GM10266 (cell line): ENCODE measurements at regions not wholly inside any gene's neighbourhood (a gene's known extent, or its start where the extent isn't known, plus 50 kb on each side); places are given as distances from the start of the nearest gene placed in this dataset.

Source experiments
- DNase-seq: peaks from one replicate; pipeline ENCODE4 v3.0.0; 2012; ENCODE audit errors: extremely low spot score
- TF ChIP-seq, protein P1 (sequence below): IDR thresholded peaks from 2 replicates; pipeline ENCODE4 v1.5.1; 2012; ENCODE audit warnings: mild to moderate bottlenecking, low read depth; ENCODE audit not compliant: control insufficient read depth, insufficient read depth; ENCODE audit errors: missing control alignments

DNA sequence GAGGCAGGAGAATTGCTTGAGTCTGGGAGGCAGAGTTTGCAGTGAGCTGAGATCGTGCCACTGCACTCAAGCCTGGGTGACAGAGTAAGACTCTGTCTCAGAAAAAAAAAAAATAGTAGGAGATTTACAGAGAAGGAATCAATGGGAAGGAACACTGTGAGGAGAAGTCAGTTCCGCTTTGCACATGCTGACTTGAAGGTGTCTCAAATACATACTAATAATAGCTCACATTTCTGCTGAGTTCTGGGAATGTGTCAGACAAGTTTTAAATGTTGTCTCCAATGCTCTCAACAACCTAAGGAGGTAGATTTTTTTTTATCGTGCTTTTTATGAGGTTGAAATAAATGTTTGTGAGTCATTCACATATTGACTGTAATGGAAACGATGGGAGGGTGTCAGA, 654.9 kb upstream of the CELF2 start:
- no peak for DNase-seq
- TF ChIP-seq, protein P1, sequence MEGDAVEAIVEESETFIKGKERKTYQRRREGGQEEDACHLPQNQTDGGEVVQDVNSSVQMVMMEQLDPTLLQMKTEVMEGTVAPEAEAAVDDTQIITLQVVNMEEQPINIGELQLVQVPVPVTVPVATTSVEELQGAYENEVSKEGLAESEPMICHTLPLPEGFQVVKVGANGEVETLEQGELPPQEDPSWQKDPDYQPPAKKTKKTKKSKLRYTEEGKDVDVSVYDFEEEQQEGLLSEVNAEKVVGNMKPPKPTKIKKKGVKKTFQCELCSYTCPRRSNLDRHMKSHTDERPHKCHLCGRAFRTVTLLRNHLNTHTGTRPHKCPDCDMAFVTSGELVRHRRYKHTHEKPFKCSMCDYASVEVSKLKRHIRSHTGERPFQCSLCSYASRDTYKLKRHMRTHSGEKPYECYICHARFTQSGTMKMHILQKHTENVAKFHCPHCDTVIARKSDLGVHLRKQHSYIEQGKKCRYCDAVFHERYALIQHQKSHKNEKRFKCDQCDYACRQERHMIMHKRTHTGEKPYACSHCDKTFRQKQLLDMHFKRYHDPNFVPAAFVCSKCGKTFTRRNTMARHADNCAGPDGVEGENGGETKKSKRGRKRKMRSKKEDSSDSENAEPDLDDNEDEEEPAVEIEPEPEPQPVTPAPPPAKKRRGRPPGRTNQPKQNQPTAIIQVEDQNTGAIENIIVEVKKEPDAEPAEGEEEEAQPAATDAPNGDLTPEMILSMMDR, result no peak

DNA sequence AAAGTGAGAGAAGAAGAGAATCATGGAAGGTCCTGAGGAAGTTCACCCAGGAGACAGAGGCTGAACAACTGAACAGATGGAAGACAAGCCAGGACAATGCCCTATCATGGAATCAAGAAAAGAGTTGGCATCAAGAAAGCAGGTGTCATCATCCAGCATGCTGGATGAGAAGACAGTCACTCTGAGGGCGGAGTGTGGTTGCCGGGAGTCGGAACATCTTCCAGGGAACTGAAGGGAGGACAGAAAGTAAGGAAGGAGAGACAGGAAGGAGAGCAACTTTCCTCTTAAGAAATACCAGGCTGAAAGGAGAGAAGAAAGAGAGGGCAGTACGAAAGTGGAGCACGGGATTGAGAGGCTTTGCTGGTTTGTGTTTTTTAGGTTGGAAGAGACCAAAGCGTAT, 654.5 kb upstream of the CELF2 start:
- no peak for DNase-seq
- TF ChIP-seq, protein P1, result no peak

DNA sequence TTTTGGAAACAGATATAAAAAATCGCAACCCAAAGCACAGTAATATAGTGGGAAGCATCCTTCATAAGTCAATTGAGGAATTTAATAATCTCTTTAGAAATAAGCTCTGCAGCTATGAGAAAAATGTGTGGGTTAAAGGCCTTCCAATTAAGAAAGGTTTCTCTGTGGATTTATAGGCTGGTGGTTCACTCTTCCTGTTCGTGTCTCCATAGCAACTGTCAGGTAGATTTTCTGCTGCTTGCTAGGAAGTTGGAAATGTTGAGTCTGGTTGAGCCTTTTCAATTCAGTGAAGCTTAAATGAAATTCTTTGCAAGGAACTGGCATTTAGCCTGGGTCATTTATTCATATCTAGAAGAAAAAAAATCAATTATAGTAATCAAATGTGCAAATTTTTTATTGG, 652.8 kb upstream of the CELF2 start:
- DNase-seq, result no peak
- TF ChIP-seq, protein P1, result no peak

DNA sequence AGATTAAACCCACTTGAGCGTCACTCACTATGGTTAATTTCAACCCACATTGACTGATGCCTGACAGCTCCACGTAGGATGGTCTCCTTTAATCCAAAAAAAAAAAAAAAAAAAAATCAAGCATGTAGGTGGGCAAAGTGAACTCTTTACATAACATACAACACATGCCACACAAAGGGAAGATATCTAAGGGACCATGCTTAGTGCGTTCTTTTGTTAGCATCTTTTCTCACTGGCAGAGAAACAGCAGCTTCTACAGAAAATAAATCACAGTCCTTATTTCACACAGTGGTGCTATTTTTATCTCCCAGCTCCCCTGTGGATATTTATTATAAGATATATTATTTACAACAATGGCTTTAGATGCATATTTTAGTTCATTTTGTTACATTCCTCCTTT, 652.0 kb upstream of the CELF2 start:
- DNase-seq, result no peak
- TF ChIP-seq, protein P1, result no peak

DNA sequence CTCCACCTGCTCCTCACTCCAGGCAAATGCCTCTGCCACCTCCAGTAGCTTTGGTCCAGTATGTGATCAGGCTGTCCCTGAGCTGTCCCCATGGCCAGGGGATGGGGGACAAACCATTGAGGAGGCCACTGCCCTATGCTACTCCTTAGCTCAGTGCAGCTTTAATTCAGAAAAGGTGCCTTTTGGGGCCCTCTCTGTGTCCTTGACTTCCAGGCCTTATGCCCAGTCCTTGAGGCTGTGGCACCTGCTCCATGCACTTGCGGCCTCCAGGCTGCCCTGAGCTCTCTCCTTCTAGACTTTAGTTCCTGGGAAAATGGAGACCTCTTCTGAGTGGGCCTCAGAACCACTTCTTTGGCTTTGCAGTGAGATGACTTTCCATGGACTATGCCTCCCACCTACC, 650.8 kb upstream of the CELF2 start:
- no peak for DNase-seq
- TF ChIP-seq, protein P1, result no peak

DNA sequence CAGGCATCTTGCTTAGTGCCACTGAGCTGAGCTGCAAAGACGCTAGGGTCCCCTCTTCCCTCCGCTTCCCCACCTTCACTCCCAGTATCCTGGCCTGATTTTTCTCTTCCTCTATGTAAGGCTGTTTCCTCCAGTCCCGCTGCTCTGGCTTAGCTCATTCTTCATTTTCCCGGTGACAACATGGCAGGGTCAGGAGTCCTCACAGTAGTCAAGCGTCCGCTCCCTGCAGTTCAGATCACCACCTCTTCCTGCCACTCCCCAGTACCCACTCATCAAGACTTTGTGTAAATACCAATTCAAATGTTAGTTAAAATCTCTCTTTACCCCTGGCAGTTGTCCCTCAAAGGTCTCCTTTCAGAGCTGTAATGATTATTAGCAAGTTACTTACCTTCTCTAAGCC, 650.4 kb upstream of the CELF2 start:
- DNase-seq, result no peak
- TF ChIP-seq, protein P1, result no peak

DNA sequence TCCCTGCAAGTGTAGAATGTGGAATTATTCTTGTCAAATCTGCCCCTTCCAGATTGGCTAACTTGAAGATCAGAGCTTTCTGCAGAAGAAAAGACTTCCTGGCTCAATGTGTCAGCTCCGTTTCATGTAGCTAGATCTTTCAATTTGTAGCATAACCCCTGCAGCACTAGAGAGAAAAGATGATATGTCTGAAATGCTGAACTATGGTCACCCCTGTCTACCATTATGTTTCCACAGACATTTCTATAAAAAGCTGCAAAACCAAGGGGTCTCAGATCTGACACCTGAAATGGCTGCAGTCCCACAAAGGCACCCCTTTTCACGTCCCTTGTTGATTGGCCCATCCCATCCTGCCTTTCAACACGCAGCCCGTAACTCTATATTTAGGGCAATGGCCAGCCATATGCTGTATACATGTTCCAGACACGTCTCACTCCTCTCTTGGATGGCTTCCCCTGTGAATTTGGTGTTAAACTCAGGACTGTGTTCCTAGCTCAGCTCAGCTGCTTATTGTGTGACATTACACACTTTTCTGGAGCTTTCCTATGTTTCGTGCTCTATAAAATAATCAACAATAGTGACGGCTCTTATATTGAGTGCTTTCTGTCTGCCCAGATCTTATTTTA, 648.6 kb upstream of the CELF2 start:
- DNase-seq, result no peak
- TF ChIP-seq, protein P1, result no peak
